ENCODE measurements at regions not wholly inside any gene's neighbourhood (a gene's known extent, or its start where the extent isn't known, plus 50 kb on each side); places are given as distances from the start of the nearest gene placed in this dataset.

GRCh38 chr7:114790521-114790920 lies 131.4 kb upstream of the MDFIC start:
- TF ChIP-seq CTCF (IDR thresholded peaks at IDR 0.05; ENCODE audit: unreplicated experiment in 3 of 3): no peak
- Mint-ChIP-seq H3K27ac (no peak overlapping the region), H3K36me3 (ENCODE audit: low read depth) (no peaks in the 10 kb centered on the region), H3K9me3 (peaks cover 9% of the 10 kb centered on the region), H3K4me3 (no peak overlapping the region), H3K4me1 (no peaks in the 10 kb centered on the region), H3K27me3 (ENCODE audit: low read depth) (no peaks in the 10 kb centered on the region)

GRCh38 chr7:114791771-114792170 lies 130.1 kb upstream of the MDFIC start:
- Mint-ChIP-seq H3K27ac (no peak overlapping the region), H3K27me3 (ENCODE audit: low read depth) (no peaks in the 10 kb centered on the region), H3K4me1 (no peaks in the 10 kb centered on the region), H3K4me3 (no peak overlapping the region), H3K36me3 (ENCODE audit: low read depth) (no peaks in the 10 kb centered on the region), H3K9me3 (peaks cover 9% of the 10 kb centered on the region)
- TF ChIP-seq CTCF (IDR thresholded peaks at IDR 0.05; ENCODE audit: unreplicated experiment in 3 of 3): no peak

GRCh38 chr7:114793155-114793845 lies 128.6 kb upstream of the MDFIC start:
- no peak for TF ChIP-seq CTCF (IDR thresholded peaks at IDR 0.05; ENCODE audit: unreplicated experiment in 3 of 3)
- H3K4me3 Mint-ChIP-seq: no peak overlapping the region

GRCh38 chr7:114795475-114795874 lies 126.4 kb upstream of the MDFIC start:
- no peak for TF ChIP-seq CTCF (IDR thresholded peaks at IDR 0.05; ENCODE audit: unreplicated experiment in 3 of 3)
- H3K4me1 Mint-ChIP-seq: no peaks in the 10 kb centered on the region
- H3K4me3 Mint-ChIP-seq: no peak overlapping the region
- no peaks in the 10 kb centered on the region for H3K27me3 Mint-ChIP-seq (ENCODE audit: low read depth)
- H3K9me3 Mint-ChIP-seq: peaks cover 3% of the 10 kb centered on the region
- H3K36me3 Mint-ChIP-seq (ENCODE audit: low read depth): no peaks in the 10 kb centered on the region
- no peak overlapping the region for H3K27ac Mint-ChIP-seq

More at GRCh38 chr7:114793155-114793845, 128.6 kb upstream of the MDFIC start:
- no peaks in the 10 kb centered on the region for H3K36me3 Mint-ChIP-seq (ENCODE audit: low read depth)
- peaks cover 7% of the 10 kb centered on the region for H3K9me3 Mint-ChIP-seq
- no peaks in the 10 kb centered on the region for H3K4me1 Mint-ChIP-seq
- H3K27me3 Mint-ChIP-seq (ENCODE audit: low read depth): no peaks in the 10 kb centered on the region
- no peak overlapping the region for H3K27ac Mint-ChIP-seq

- Mint-ChIP-seq H3K27me3 (ENCODE audit: low read depth) (no peaks in the 10 kb centered on the region), H3K4me1 (no peaks in the 10 kb centered on the region), H3K36me3 (ENCODE audit: low read depth) (no peaks in the 10 kb centered on the region), H3K9me3 (no peaks in the 10 kb centered on the region), H3K27ac (no peak overlapping the region), H3K4me3 (no peak overlapping the region)
- TF ChIP-seq CTCF (IDR thresholded peaks at IDR 0.05; ENCODE audit: unreplicated experiment in 3 of 3): no peak
Observed at GRCh38 chr7:114799628-114800028, 122.3 kb upstream of the MDFIC start.

GRCh38 chr7:114802632-114803031 lies 119.3 kb upstream of the MDFIC start:
- Mint-ChIP-seq H3K27ac (no peak overlapping the region), H3K9me3 (no peaks in the 10 kb centered on the region), H3K4me1 (no peaks in the 10 kb centered on the region), H3K27me3 (ENCODE audit: low read depth) (no peaks in the 10 kb centered on the region), H3K4me3 (no peak overlapping the region), H3K36me3 (ENCODE audit: low read depth) (no peaks in the 10 kb centered on the region)
- TF ChIP-seq CTCF (IDR thresholded peaks at IDR 0.05; ENCODE audit: unreplicated experiment in 3 of 3): no peak

Measured in nephron (organoid).